OCI-LY3 (cell line): ENCODE measurements at regions not wholly inside any gene's neighbourhood (a gene's known extent, or its start where the extent isn't known, plus 50 kb on each side); places are given as distances from the start of the nearest gene placed in this dataset.

Experiments used
- EZH2phosphoT487 ChIP-seq: fragments of 200-600 bp; shearing (Covaris generic); IDR thresholded peaks from 2 replicates; pipeline ENCODE4 v1.6.1; 2018; ENCODE audit warnings: antibody characterized with exemption, mixed run types, low read depth
- TF ChIP-seq, protein P1 (sequence below): fragments of 200-600, 300-600 bp; sonication (generic); IDR thresholded peaks from 2 replicates; pipeline ENCODE4 v1.5.1; 2014; ENCODE audit warnings: antibody characterized with exemption, low read length, low read depth

- TF ChIP-seq, protein P1, sequence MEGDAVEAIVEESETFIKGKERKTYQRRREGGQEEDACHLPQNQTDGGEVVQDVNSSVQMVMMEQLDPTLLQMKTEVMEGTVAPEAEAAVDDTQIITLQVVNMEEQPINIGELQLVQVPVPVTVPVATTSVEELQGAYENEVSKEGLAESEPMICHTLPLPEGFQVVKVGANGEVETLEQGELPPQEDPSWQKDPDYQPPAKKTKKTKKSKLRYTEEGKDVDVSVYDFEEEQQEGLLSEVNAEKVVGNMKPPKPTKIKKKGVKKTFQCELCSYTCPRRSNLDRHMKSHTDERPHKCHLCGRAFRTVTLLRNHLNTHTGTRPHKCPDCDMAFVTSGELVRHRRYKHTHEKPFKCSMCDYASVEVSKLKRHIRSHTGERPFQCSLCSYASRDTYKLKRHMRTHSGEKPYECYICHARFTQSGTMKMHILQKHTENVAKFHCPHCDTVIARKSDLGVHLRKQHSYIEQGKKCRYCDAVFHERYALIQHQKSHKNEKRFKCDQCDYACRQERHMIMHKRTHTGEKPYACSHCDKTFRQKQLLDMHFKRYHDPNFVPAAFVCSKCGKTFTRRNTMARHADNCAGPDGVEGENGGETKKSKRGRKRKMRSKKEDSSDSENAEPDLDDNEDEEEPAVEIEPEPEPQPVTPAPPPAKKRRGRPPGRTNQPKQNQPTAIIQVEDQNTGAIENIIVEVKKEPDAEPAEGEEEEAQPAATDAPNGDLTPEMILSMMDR: no peak
- TF ChIP-seq EZH2phosphoT487: no peak
Measured at GRCh38 chr5:72613515-72613914, 106.3 kb upstream of the ZNF366 start.
